Activated B cell treated with CpG ODN at 0.5 μM for 24 hours (primary cell): ENCODE measurements at regions not wholly inside any gene's neighbourhood (a gene's known extent, or its start where the extent isn't known, plus 50 kb on each side); places are given as distances from the start of the nearest gene placed in this dataset.

ENCODE experiments used
- ATAC-seq: fragments of 200-7000 bp; cut with Tn5 transposase; one replicate; pipeline ENCODE4 v1.10.0; 2021; ENCODE audit warnings: low read depth, mild to moderate bottlenecking, moderate library complexity
- CTCF ChIA-PET: fragments of 350-600 bp; sonication (Branson Sonifier 250); formaldehyde crosslinking; loops from one replicate; lab custom pipeline; 2021; ENCODE audit warnings: antibody characterized with exemption; lab: Charles Lee
- POLR2A ChIA-PET: fragments of 350-600 bp; sonication (Branson Sonifier 250); formaldehyde crosslinking; loops from one replicate; lab custom pipeline; 2021; ENCODE audit warnings: antibody characterized with exemption; lab: Charles Lee
- DNase-seq: peaks from one replicate; pipeline ENCODE4 v3.0.0; 2022
- H3K27ac Mint-ChIP-seq: one replicate; pipeline ENCODE4 v1.8.0; 2020; ENCODE audit warnings: mixed read lengths
- H3K27me3 Mint-ChIP-seq: one replicate; pipeline ENCODE4 v1.8.0; 2021; ENCODE audit warnings: mixed read lengths
- H3K36me3 Mint-ChIP-seq: one replicate; pipeline ENCODE4 v1.8.0; 2021; ENCODE audit warnings: low read depth, mixed read lengths
- H3K4me1 Mint-ChIP-seq: one replicate; pipeline ENCODE4 v1.8.0; 2021; ENCODE audit warnings: mixed read lengths
- H3K4me3 Mint-ChIP-seq: one replicate; pipeline ENCODE4 v1.8.0; 2020; ENCODE audit warnings: mild to moderate bottlenecking, mixed read lengths
- H3K9me3 Mint-ChIP-seq: one replicate; pipeline ENCODE4 v1.8.0; 2020; ENCODE audit warnings: mixed read lengths
- CTCF ChIP-seq: fragments of 200-600 bp; IDR thresholded peaks from one replicate; pipeline ENCODE4 v1.8.0; 2022; ENCODE audit warnings: antibody characterized with exemption, mild to moderate bottlenecking
- intact Hi-C: fragments of 100-400 bp; cut with micrococcal nuclease; formaldehyde crosslinking; loops from one replicate; pipeline ENCODE4 v1.15.1; 2024

- ChIA-PET POLR2A (no interaction called here), CTCF (no interaction called here)
- H3K27me3 Mint-ChIP-seq = peaks cover 4% of the 10 kb centered on the region
- TF ChIP-seq CTCF = no peak
- DNase-seq = no peak
- no peak overlapping the region for H3K27ac Mint-ChIP-seq
- no peak for ATAC-seq
- peaks cover 3% of the 10 kb centered on the region for H3K9me3 Mint-ChIP-seq
- H3K4me3 Mint-ChIP-seq = no peak overlapping the region
- intact Hi-C loops = no loop called here
- H3K4me1 Mint-ChIP-seq = no peaks in the 10 kb centered on the region
- no peaks in the 10 kb centered on the region for H3K36me3 Mint-ChIP-seq
Observed at GRCh38 chr2:225207471-225207870, 165.2 kb upstream of the DOCK10 start.

- DNase-seq (no peak), ATAC-seq (no peak)
- Mint-ChIP-seq H3K4me1 (no peaks in the 10 kb centered on the region), H3K36me3 (no peaks in the 10 kb centered on the region), H3K27ac (no peak overlapping the region), H3K9me3 (peaks cover 3% of the 10 kb centered on the region), H3K4me3 (no peak overlapping the region), H3K27me3 (peaks cover 4% of the 10 kb centered on the region)
- POLR2A ChIA-PET = no interaction called here
- CTCF ChIA-PET = no interaction called here
- TF ChIP-seq CTCF = no peak
- intact Hi-C loops = no loop called here
Observed at GRCh38 chr2:225207043-225207442, 164.8 kb upstream of the DOCK10 start.

- no peak for TF ChIP-seq CTCF
- CTCF ChIA-PET = no interaction called here
- H3K36me3 Mint-ChIP-seq = no peaks in the 10 kb centered on the region
- H3K27ac Mint-ChIP-seq = no peak overlapping the region
- intact Hi-C loops = no loop called here
- DNase-seq (no peak), ATAC-seq (no peak)
- POLR2A ChIA-PET = no interaction called here
- no peaks in the 10 kb centered on the region for H3K9me3 Mint-ChIP-seq
- no peaks in the 10 kb centered on the region for H3K27me3 Mint-ChIP-seq
- no peak overlapping the region for H3K4me3 Mint-ChIP-seq
- no peaks in the 10 kb centered on the region for H3K4me1 Mint-ChIP-seq
Observed at GRCh38 chr2:225196579-225196978, 154.3 kb upstream of the DOCK10 start.

GRCh38 chr2:225192869-225193268, 150.6 kb upstream of the DOCK10 start:
- intact Hi-C loops = no loop called here
- CTCF ChIA-PET = no interaction called here
- Mint-ChIP-seq H3K27me3 (peaks cover 5% of the 10 kb centered on the region), H3K4me3 (no peak overlapping the region), H3K9me3 (no peaks in the 10 kb centered on the region), H3K36me3 (no peaks in the 10 kb centered on the region), H3K4me1 (no peaks in the 10 kb centered on the region), H3K27ac (no peak overlapping the region)
- no peak for DNase-seq
- no peak for ATAC-seq
- POLR2A ChIA-PET = no interaction called here
- TF ChIP-seq CTCF = no peak

GRCh38 chr2:225190987-225191386, 148.7 kb upstream of the DOCK10 start:
- ChIA-PET CTCF (interaction anchor here (0.5 kb wide), 1 partner anchor 260 kb away, joined by 3 read pairs; no protein-coding TSS in a partner anchor), POLR2A (no interaction called here)
- ATAC-seq (no peak), DNase-seq (no peak)
- no peaks in the 10 kb centered on the region for H3K36me3 Mint-ChIP-seq
- no peak overlapping the region for H3K27ac Mint-ChIP-seq
- H3K4me1 Mint-ChIP-seq = no peaks in the 10 kb centered on the region
- peaks cover 9% of the 10 kb centered on the region for H3K27me3 Mint-ChIP-seq
- intact Hi-C loops = no loop called here
- TF ChIP-seq CTCF = no peak
- H3K4me3 Mint-ChIP-seq = no peak overlapping the region
- H3K9me3 Mint-ChIP-seq = no peaks in the 10 kb centered on the region
